PC-9 (cell line): ENCODE measurements at regions not wholly inside any gene's neighbourhood (a gene's known extent, or its start where the extent isn't known, plus 50 kb on each side); places are given as distances from the start of the nearest gene placed in this dataset.

Source experiments
- EZH2 ChIP-seq: fragments of 200-600 bp; sonication (generic); IDR thresholded peaks from 2 replicates; pipeline ENCODE4 v1.8.0; 2017; ENCODE audit warnings: antibody characterized with exemption, low read depth
- TF ChIP-seq, protein P1 (sequence below): fragments of 200-600 bp; sonication (generic); conservative IDR thresholded peaks from 2 replicates; pipeline ENCODE4 v1.6.1; 2017; ENCODE audit warnings: mixed run types, antibody characterized with exemption, mild to moderate bottlenecking, moderate library complexity

DNA sequence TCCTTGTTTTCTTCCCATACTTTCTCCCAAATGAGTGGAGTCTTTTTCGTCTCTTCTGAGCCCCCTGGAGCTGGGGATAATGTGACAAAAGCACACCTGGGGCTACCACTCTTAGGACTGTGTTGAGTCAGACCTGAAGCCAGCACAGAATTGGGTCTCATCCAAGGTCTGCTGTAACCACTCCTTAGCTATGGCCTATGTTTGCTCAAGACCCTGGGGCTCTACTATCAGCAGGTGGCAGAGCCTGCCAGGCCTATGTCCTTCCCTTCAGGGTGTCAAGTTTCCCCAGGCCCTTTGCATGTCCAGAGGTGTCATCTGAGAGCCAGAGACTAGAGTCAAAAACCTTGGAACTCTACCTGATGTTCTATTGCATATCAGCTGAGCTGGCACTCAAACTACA is 335.7 kb downstream of the DDX10 start:
- TF ChIP-seq, protein P1, sequence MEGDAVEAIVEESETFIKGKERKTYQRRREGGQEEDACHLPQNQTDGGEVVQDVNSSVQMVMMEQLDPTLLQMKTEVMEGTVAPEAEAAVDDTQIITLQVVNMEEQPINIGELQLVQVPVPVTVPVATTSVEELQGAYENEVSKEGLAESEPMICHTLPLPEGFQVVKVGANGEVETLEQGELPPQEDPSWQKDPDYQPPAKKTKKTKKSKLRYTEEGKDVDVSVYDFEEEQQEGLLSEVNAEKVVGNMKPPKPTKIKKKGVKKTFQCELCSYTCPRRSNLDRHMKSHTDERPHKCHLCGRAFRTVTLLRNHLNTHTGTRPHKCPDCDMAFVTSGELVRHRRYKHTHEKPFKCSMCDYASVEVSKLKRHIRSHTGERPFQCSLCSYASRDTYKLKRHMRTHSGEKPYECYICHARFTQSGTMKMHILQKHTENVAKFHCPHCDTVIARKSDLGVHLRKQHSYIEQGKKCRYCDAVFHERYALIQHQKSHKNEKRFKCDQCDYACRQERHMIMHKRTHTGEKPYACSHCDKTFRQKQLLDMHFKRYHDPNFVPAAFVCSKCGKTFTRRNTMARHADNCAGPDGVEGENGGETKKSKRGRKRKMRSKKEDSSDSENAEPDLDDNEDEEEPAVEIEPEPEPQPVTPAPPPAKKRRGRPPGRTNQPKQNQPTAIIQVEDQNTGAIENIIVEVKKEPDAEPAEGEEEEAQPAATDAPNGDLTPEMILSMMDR: no peak
- TF ChIP-seq EZH2: no peak
